ENCODE measurements at regions not wholly inside any gene's neighbourhood (a gene's known extent, or its start where the extent isn't known, plus 50 kb on each side); places are given as distances from the start of the nearest gene placed in this dataset.

GRCh38 chr13:109881347-109881725 lies 95.0 kb upstream of the IRS2 start:
- TF ChIP-seq POLR2A (IDR thresholded peaks at IDR 0.05) (no peak), CTCF (IDR thresholded peaks at IDR 0.05) (no peak)
